ENCODE measurements at regions not wholly inside any gene's neighbourhood (a gene's known extent, or its start where the extent isn't known, plus 50 kb on each side); places are given as distances from the start of the nearest gene placed in this dataset.

- DNase-seq (ENCODE audit: low spot score) = no peak
Measured at GRCh38 chr14:75370416-75371205, 57.2 kb upstream of the JDP2 start.

DNA sequence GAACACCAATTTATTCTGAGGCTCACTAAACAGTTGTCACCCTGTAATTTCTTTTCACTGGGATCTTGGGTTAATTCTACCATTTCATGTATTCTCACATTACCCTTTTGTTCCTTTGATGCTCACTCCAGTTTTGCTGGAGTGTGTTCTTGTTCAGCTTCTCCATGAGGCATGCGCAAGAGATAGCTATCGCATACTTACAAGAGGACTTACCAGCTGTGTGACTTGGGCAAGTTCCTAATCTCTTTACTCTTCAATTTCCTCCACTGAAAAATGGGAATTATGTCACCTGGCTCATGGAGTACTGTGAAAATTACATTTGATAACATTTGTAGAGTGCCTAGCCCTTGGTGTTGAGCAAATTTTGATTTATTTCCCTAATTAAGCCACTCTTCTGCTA, 56.5 kb upstream of the JDP2 start:
- no peak for DNase-seq (ENCODE audit: low spot score)

DNA sequence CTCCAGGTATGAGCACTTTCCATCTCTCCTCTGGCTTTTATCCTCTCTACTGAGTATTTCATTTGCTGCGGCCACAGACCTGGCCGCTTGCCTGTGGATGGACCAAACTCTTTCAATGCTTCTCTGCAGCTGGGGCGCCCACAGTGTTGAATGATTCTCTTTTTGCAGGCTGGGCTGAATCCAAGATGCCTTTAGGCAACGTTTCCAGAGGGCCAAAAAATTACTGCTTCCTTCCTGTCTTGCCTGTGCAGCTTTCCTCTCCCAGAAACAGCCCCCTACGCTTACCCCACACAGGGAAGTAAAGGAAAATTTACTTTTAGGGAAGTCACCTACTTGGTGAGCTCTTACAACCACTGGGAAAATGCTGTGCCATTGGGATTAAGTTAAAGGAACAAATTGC, 55.6 kb upstream of the JDP2 start:
- DNase-seq (ENCODE audit: low spot score) = no peak

GRCh38 chr14:75373133-75373532, 54.7 kb upstream of the JDP2 start:
- no peak for DNase-seq (ENCODE audit: low spot score)

DNA sequence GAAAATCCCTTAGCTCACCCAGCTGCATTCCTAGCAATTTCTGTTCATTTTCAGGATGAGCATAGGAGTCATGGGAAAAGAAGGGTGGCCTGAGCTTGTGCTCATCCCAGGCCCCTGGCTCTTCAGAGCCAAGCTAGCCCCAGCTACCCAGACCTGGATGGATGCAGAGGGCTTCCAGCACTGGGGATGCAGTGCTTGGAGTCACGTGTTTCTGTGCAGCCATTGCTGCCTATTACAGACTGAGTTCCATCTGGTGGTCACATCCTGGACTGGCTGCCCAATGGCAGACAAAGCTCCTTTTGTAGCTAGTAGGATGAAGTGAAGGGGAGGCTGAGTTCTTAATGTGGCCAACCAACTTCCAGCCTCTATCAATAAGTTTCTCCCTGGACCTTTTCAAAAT, 54.2 kb upstream of the JDP2 start:
- no peak for DNase-seq (ENCODE audit: low spot score)

DNA sequence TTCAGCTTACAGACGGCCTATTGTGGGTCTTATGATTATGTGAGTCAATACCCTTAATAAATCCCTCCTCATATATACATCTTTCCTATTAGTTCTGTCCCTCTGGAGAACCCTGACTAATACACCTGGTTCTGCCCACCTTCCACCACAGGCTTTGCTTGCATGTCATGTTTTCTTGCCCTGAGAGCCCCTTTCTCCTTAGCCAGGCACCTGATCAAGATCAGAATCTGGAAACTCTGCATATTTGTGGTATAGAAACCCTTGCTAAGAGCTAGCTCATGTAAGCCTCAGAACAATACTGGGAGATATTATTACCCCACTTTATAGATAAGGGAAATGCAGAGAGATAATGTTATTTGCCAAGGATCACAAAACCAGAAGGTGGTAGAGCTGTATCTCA, 52.9 kb upstream of the JDP2 start:
- no peak for DNase-seq (ENCODE audit: low spot score)

GRCh38 chr14:75375983-75376382, 51.8 kb upstream of the JDP2 start:
- DNase-seq (ENCODE audit: low spot score) = no peak

Data from AG08395 (cell line).